ENCODE measurements at regions not wholly inside any gene's neighbourhood (a gene's known extent, or its start where the extent isn't known, plus 50 kb on each side); places are given as distances from the start of the nearest gene placed in this dataset.

DNA sequence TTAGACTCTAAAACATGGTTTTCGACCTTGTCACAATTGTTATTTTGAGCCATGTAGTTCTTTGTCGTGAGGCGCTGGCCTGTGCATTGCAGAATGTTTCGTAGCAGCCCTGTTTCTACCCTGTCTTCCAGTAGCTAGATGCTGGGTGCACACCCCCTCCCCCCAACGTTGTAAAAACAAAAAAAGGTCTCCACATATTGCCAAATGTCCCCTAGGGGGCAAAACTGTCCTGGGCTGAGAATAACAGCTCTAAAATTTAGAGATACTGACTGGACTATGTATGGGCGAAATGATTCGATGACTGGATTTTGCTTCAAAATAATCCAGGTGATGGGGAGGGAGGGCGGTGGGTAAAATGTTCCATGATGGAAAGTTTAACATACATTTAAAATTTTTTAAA, 126.1 kb upstream of the FUT8 start:
- H3K9ac ChIP-seq (ENCODE audit: low read depth in 1 of 2, low read length in 2 of 2) = no peak overlapping the region
- no peak for DNase-seq (ENCODE audit: low spot score)
- WGBS = 76% methylated on average over 8 of the region's 8 CpGs
- H3K9me3 ChIP-seq (ENCODE audit: control insufficient read depth in 4 of 4, low read length in 3 of 4) = no peaks in the 10 kb centered on the region
- H3K4me1 ChIP-seq (ENCODE audit: control insufficient read depth in 4 of 4, insufficient read depth in 4 of 4, low read length in 3 of 4) = peaks cover 0 to 2% (median 0%) of the 10 kb centered on the region in 4 donors
- no peaks in the 10 kb centered on the region for H3K36me3 ChIP-seq (ENCODE audit: control insufficient read depth in 4 of 4, insufficient read depth in 3 of 4, low read depth in 1 of 4, low read length in 3 of 4)
- no peak overlapping the region for H3K4me3 ChIP-seq (ENCODE audit: low read depth in 1 of 3, low read length in 3 of 3)
- TF ChIP-seq EGR1 (IDR thresholded peaks at IDR 0.05; ENCODE audit: low read depth in 2 of 2) (no peak), MAX (IDR thresholded peaks at IDR 0.05) (no peak), CTCF (IDR thresholded peaks at IDR 0.05; ENCODE audit: low read depth, low read length, missing input control) (peak; percentile 7), HNF4G (IDR thresholded peaks at IDR 0.05) (no peak), RAD21 (IDR thresholded peaks at IDR 0.05) (peak; percentile 34 to 40)
- H3K27ac ChIP-seq (ENCODE audit: low read depth in 1 of 2, low read length in 2 of 2) = no peak overlapping the region
- no peaks in the 10 kb centered on the region for H3K27me3 ChIP-seq (ENCODE audit: control insufficient read depth in 4 of 4, insufficient read depth in 4 of 4, low read length in 3 of 4)

DNA sequence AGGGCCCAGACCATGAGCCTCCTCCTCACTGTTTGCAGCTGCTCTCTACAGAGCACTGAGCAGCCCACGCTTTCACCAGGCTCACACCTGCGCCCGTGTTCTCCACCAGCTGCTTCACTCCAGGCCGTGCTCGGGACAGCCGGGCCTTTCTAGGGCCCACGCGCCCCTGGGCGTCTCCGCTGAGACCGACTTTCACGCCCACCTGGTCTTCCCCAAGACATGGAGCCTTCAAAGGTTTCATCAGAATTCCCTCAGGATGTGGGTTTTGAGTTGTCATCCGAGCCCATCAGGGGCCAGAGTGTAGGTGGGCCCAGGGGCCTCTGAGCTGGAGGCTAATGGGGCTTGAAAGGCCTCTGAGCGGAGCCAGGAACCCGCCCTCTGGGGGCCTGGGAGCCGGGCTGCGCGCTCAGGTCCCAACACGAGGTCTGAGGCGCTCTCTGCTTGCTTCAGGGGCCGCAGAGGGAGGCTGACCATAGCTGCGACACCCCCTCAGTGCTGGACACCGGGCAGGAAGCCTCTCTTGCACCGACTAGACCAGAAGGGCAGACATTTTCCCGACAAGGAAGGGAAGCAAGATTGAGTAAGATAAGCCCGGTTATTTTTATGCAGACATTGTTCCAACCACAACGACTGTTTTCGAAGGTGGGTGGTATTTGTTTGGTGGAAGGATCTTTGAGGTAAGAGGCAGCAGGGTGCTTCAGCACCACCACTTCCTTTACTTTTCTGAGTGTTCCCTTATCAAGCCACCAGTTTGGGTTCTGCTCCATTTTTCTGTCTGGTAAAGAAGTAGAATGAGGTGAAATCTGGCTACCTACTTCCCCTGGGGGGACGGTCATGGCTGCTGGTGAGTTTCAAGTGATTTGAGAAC, 125.0 kb upstream of the FUT8 start:
- Histone ChIP-seq H3K4me1 (ENCODE audit: control insufficient read depth in 4 of 4, insufficient read depth in 4 of 4, low read length in 3 of 4) (peaks cover 0 to 2% (median 0%) of the 10 kb centered on the region in 4 donors), H3K36me3 (ENCODE audit: control insufficient read depth in 4 of 4, insufficient read depth in 3 of 4, low read depth in 1 of 4, low read length in 3 of 4) (no peaks in the 10 kb centered on the region), H3K4me3 (ENCODE audit: low read depth in 1 of 3, low read length in 3 of 3) (no peak overlapping the region), H3K27ac (ENCODE audit: low read depth in 1 of 2, low read length in 2 of 2) (no peak overlapping the region), H3K9me3 (ENCODE audit: control insufficient read depth in 4 of 4, low read length in 3 of 4) (no peaks in the 10 kb centered on the region), H3K9ac (ENCODE audit: low read depth in 1 of 2, low read length in 2 of 2) (no peak overlapping the region), H3K27me3 (ENCODE audit: control insufficient read depth in 4 of 4, insufficient read depth in 4 of 4, low read length in 3 of 4) (no peaks in the 10 kb centered on the region)
- TF ChIP-seq ZBTB33 (IDR thresholded peaks at IDR 0.05) (no peak), FOXA1 (IDR thresholded peaks at IDR 0.05) (no peak), NR2F2 (IDR thresholded peaks at IDR 0.05) (no peak), ATF3 (IDR thresholded peaks at IDR 0.05) (no peak)
- 72% methylated on average over 29 of the region's 29 CpGs for WGBS
- no peak for DNase-seq (ENCODE audit: low spot score)

- 93% methylated on average over 3 of the region's 3 CpGs for WGBS
- no peak for DNase-seq (ENCODE audit: low spot score)
- H3K9ac ChIP-seq (ENCODE audit: low read depth in 1 of 2, low read length in 2 of 2) = no peak overlapping the region
- TF ChIP-seq FOXA2 (IDR thresholded peaks at IDR 0.05) (no peak), JUND (IDR thresholded peaks at IDR 0.05) (no peak), TAF1 (conservative IDR thresholded peaks at IDR 0.05) (no peak), EGR1 (IDR thresholded peaks at IDR 0.05; ENCODE audit: low read depth in 2 of 2) (no peak), CTCF (IDR thresholded peaks at IDR 0.05; ENCODE audit: low read depth, low read length, missing input control) (no peak)
- no peaks in the 10 kb centered on the region for H3K9me3 ChIP-seq (ENCODE audit: control insufficient read depth in 4 of 4, low read length in 3 of 4)
- H3K4me1 ChIP-seq (ENCODE audit: control insufficient read depth in 4 of 4, insufficient read depth in 4 of 4, low read length in 3 of 4) = no peaks in the 10 kb centered on the region
- H3K27me3 ChIP-seq (ENCODE audit: control insufficient read depth in 4 of 4, insufficient read depth in 4 of 4, low read length in 3 of 4) = no peaks in the 10 kb centered on the region
- H3K4me3 ChIP-seq (ENCODE audit: low read depth in 1 of 3, low read length in 3 of 3) = no peak overlapping the region
- H3K36me3 ChIP-seq (ENCODE audit: control insufficient read depth in 4 of 4, insufficient read depth in 3 of 4, low read depth in 1 of 4, low read length in 3 of 4) = no peaks in the 10 kb centered on the region
- no peak overlapping the region for H3K27ac ChIP-seq (ENCODE audit: low read depth in 1 of 2, low read length in 2 of 2)
These were observed 121.7 kb upstream of the FUT8 start for GRCh38 chr14:65290830-65291229.
